ENCODE measurements at regions not wholly inside any gene's neighbourhood (a gene's known extent, or its start where the extent isn't known, plus 50 kb on each side); places are given as distances from the start of the nearest gene placed in this dataset.
A peak's percentile ranks its signal among the peaks of the same experiment; 100 is the strongest.

- no peak overlapping the region for H3K27ac ChIP-seq
- H3K4me1 ChIP-seq = no peaks in the 10 kb centered on the region
- H3K9me3 ChIP-seq = no peaks in the 10 kb centered on the region
- no peak for TF ChIP-seq CTCF (IDR thresholded peaks at IDR 0.05)
- H3K27me3 ChIP-seq (ENCODE audit: low read depth) = no peaks in the 10 kb centered on the region
- intact Hi-C loops (cut with DNase I) = no loop called here
- DNase-seq (no peak), ATAC-seq (no peak)
- H3K36me3 ChIP-seq = no peaks in the 10 kb centered on the region
- H3K4me3 ChIP-seq = no peak overlapping the region
These were observed 226.5 kb downstream of the IRS1 start for GRCh38 chr2:226573158-226573557.

- H3K27ac ChIP-seq = no peak overlapping the region
- no peak for TF ChIP-seq CTCF (IDR thresholded peaks at IDR 0.05)
- no peaks in the 10 kb centered on the region for H3K27me3 ChIP-seq (ENCODE audit: low read depth)
- no peak overlapping the region for H3K4me3 ChIP-seq
- DNase-seq (no peak), ATAC-seq (no peak)
- no peaks in the 10 kb centered on the region for H3K4me1 ChIP-seq
- H3K9me3 ChIP-seq = no peaks in the 10 kb centered on the region
- H3K36me3 ChIP-seq = no peaks in the 10 kb centered on the region
- intact Hi-C loops (cut with DNase I) = no loop called here
These were observed 235.0 kb downstream of the IRS1 start for GRCh38 chr2:226564667-226565066.

GRCh38 chr2:226561962-226562361 is 237.7 kb downstream of the IRS1 start:
- no peak overlapping the region for H3K4me3 ChIP-seq
- ATAC-seq (peak; percentile 26 to 52), DNase-seq (no peak)
- no peak overlapping the region for H3K27ac ChIP-seq
- H3K4me1 ChIP-seq = no peaks in the 10 kb centered on the region
- intact Hi-C loops (cut with DNase I) = no loop called here
- no peak for TF ChIP-seq CTCF (IDR thresholded peaks at IDR 0.05)
- no peaks in the 10 kb centered on the region for H3K9me3 ChIP-seq
- no peaks in the 10 kb centered on the region for H3K36me3 ChIP-seq
- no peaks in the 10 kb centered on the region for H3K27me3 ChIP-seq (ENCODE audit: low read depth)

GRCh38 chr2:226560325-226560724 is 239.3 kb downstream of the IRS1 start:
- H3K27me3 ChIP-seq (ENCODE audit: low read depth) = no peaks in the 10 kb centered on the region
- H3K9me3 ChIP-seq = no peaks in the 10 kb centered on the region
- DNase-seq (no peak), ATAC-seq (no peak)
- no peak overlapping the region for H3K4me3 ChIP-seq
- no peaks in the 10 kb centered on the region for H3K4me1 ChIP-seq
- intact Hi-C loops (cut with DNase I) = no loop called here
- no peaks in the 10 kb centered on the region for H3K36me3 ChIP-seq
- H3K27ac ChIP-seq = no peak overlapping the region
- TF ChIP-seq CTCF (IDR thresholded peaks at IDR 0.05) = no peak

- H3K4me1 ChIP-seq = no peaks in the 10 kb centered on the region
- no peak for TF ChIP-seq CTCF (IDR thresholded peaks at IDR 0.05)
- no peaks in the 10 kb centered on the region for H3K27me3 ChIP-seq (ENCODE audit: low read depth)
- DNase-seq = no peak
- H3K4me3 ChIP-seq = no peak overlapping the region
- H3K27ac ChIP-seq = no peak overlapping the region
- no peaks in the 10 kb centered on the region for H3K36me3 ChIP-seq
- no peak for ATAC-seq
- intact Hi-C loops (cut with DNase I) = no loop called here
- no peaks in the 10 kb centered on the region for H3K9me3 ChIP-seq
These were observed 240.1 kb downstream of the IRS1 start for GRCh38 chr2:226559536-226559935.

GRCh38 chr2:226558418-226558817 is 241.2 kb downstream of the IRS1 start:
- H3K36me3 ChIP-seq = no peaks in the 10 kb centered on the region
- no peak for ATAC-seq
- intact Hi-C loops (cut with DNase I) = no loop called here

More at GRCh38 chr2:226558418-226558817, 241.2 kb downstream of the IRS1 start:
- H3K9me3 ChIP-seq = no peaks in the 10 kb centered on the region
- H3K27me3 ChIP-seq (ENCODE audit: low read depth) = no peaks in the 10 kb centered on the region
- no peak for DNase-seq
- no peaks in the 10 kb centered on the region for H3K4me1 ChIP-seq
- H3K27ac ChIP-seq = no peak overlapping the region
- no peak overlapping the region for H3K4me3 ChIP-seq
- TF ChIP-seq CTCF (IDR thresholded peaks at IDR 0.05) = no peak
